Peyer's patch (tissue), 4 donors: ENCODE measurements at regions not wholly inside any gene's neighbourhood (a gene's known extent, or its start where the extent isn't known, plus 50 kb on each side); places are given as distances from the start of the nearest gene placed in this dataset.
"Not testable (repeated sequence)": the region's sequence is repeated elsewhere in the genome, so short reads cannot be mapped to it uniquely, and the experiment has no call there.

Source experiments
- DNase-seq, 3 donors: peaks; one replicate each; pipeline ENCODE4 v3.0.0-alpha.2; 2017 to 2019
- H3K27ac ChIP-seq, 4 donors: fragments of 200-600 bp; sonication (generic); one replicate each; pipeline ENCODE4 v1.5.1; 2016 to 2019
- H3K27me3 ChIP-seq, 2 donors: fragments of 200-600 bp; sonication (generic); one replicate each; pipeline ENCODE4 v1.5.1; 2019
- H3K36me3 ChIP-seq, 3 donors: fragments of 200-600 bp; sonication (generic); one replicate each; pipeline ENCODE4 v1.5.1; 2016 to 2019
- H3K4me1 ChIP-seq, 4 donors: fragments of 200-600 bp; sonication (generic); one replicate each; pipeline ENCODE4 v1.5.1; 2016 to 2019
- H3K4me3 ChIP-seq, 4 donors: fragments of 200-600 bp; sonication (generic); 1 replicate in 3 of 4; 2 replicates in 1 of 4; pipeline ENCODE4 v1.5.1; 2016 to 2019; ENCODE audit warnings: mild to moderate bottlenecking in 1 of 4
- H3K9me3 ChIP-seq, 4 donors: fragments of 200-600 bp; sonication (generic); one replicate each; pipeline ENCODE4 v1.5.1; 2016 to 2019; ENCODE audit warnings: mild to moderate bottlenecking in 1 of 4
- CTCF ChIP-seq, 6 experiments: fragments of 450-650 bp in 4 of 6; fragments of 200-600 bp in 2 of 6; sonication (generic) in 1 of 6; IDR thresholded peaks; one replicate each; pipeline ENCODE4 v1.5.1; 2017 to 2019; ENCODE audit warnings: antibody characterized with exemption in 6 of 6, mild to moderate bottlenecking in 3 of 6, moderate library complexity in 1 of 6
- POLR2A ChIP-seq, 2 donors: fragments of 450-650 bp; IDR thresholded peaks; one replicate each; pipeline ENCODE4 v1.5.1; 2017; ENCODE audit warnings: antibody characterized with exemption in 2 of 2, mild to moderate bottlenecking in 2 of 2, moderate library complexity in 2 of 2

- DNase-seq = no peak
- TF ChIP-seq CTCF (IDR thresholded peaks at IDR 0.05) (no peak), POLR2A (IDR thresholded peaks at IDR 0.05) (no peak)
- no peak overlapping the region for H3K4me3 ChIP-seq
These were observed 134.9 kb upstream of the KYNU start for GRCh38 chr2:142742371-142743214.

GRCh38 chr2:142741764-142742269 lies 135.6 kb upstream of the KYNU start:
- TF ChIP-seq CTCF (IDR thresholded peaks at IDR 0.05) (no peak), POLR2A (IDR thresholded peaks at IDR 0.05) (no peak)
- Histone ChIP-seq H3K27ac (no peak overlapping the region), H3K4me3 (no peak overlapping the region), H3K36me3 (no peaks in the 10 kb centered on the region), H3K4me1 (no peaks in the 10 kb centered on the region), H3K27me3 (no peaks in the 10 kb centered on the region), H3K9me3 (no peaks in the 10 kb centered on the region)
- no peak for DNase-seq

More at GRCh38 chr2:142742371-142743214, 134.9 kb upstream of the KYNU start:
- H3K27ac ChIP-seq = no peak overlapping the region
- no peaks in the 10 kb centered on the region for H3K4me1 ChIP-seq
- no peaks in the 10 kb centered on the region for H3K27me3 ChIP-seq
- no peaks in the 10 kb centered on the region for H3K9me3 ChIP-seq
- no peaks in the 10 kb centered on the region for H3K36me3 ChIP-seq

- DNase-seq = no peak
These were observed 142.7 kb upstream of the KYNU start for GRCh38 chr2:142734770-142735169.

GRCh38 chr2:142734231-142734630 lies 143.2 kb upstream of the KYNU start:
- no peaks in the 10 kb centered on the region for H3K4me1 ChIP-seq
- H3K27ac ChIP-seq = no peak overlapping the region
- H3K27me3 ChIP-seq = no peaks in the 10 kb centered on the region
- TF ChIP-seq CTCF (IDR thresholded peaks at IDR 0.05) = peak in 2 of 6 experiments; percentile 17 to 21
- no peak for TF ChIP-seq POLR2A (IDR thresholded peaks at IDR 0.05)
- DNase-seq = no peak
- no peaks in the 10 kb centered on the region for H3K36me3 ChIP-seq
- no peaks in the 10 kb centered on the region for H3K9me3 ChIP-seq
- H3K4me3 ChIP-seq = no peak overlapping the region

More at GRCh38 chr2:142734770-142735169, 142.7 kb upstream of the KYNU start:
- Histone ChIP-seq H3K27me3 (no peaks in the 10 kb centered on the region), H3K4me1 (no peaks in the 10 kb centered on the region), H3K27ac (no peak overlapping the region), H3K4me3 (no peak overlapping the region), H3K36me3 (no peaks in the 10 kb centered on the region), H3K9me3 (no peaks in the 10 kb centered on the region)
- TF ChIP-seq CTCF (IDR thresholded peaks at IDR 0.05) (no peak), POLR2A (IDR thresholded peaks at IDR 0.05) (no peak)

GRCh38 chr2:142729814-142730213 lies 147.7 kb upstream of the KYNU start:
- H3K27me3 ChIP-seq, H3K4me3 ChIP-seq, H3K4me1 ChIP-seq, DNase-seq, H3K9me3 ChIP-seq, H3K27ac ChIP-seq, H3K36me3 ChIP-seq: not testable (repeated sequence)

GRCh38 chr2:142727821-142728478 lies 149.5 kb upstream of the KYNU start:
- not testable (repeated sequence) for H3K27ac ChIP-seq, H3K4me3 ChIP-seq, H3K36me3 ChIP-seq, H3K27me3 ChIP-seq, DNase-seq, H3K9me3 ChIP-seq, H3K4me1 ChIP-seq
